HEK293 (cell line): ENCODE measurements at regions not wholly inside any gene's neighbourhood (a gene's known extent, or its start where the extent isn't known, plus 50 kb on each side); places are given as distances from the start of the nearest gene placed in this dataset.

Experiments used
- MEIS1 ChIP-seq: sonication (generic); formaldehyde crosslinking; IDR thresholded peaks from 2 replicates; pipeline ENCODE4 v1.8.1; 2022; ENCODE audit warnings: missing genetic modification reagents, mild to moderate bottlenecking, borderline replicate concordance
- ZNF366 ChIP-seq: fragments of 450-650 bp; formaldehyde crosslinking; conservative IDR thresholded peaks from 2 replicates; pipeline ENCODE4 v1.5.1; 2016; ENCODE audit warnings: missing biosample characterization, missing genetic modification characterization

GRCh38 chr1:79554688-79555087 lies 548.2 kb upstream of the ADGRL4 start:
- TF ChIP-seq MEIS1 (CRISPR knock-in tag) (no peak), ZNF366 (no peak)
